Spleen (tissue), 11 donors: ENCODE measurements at regions not wholly inside any gene's neighbourhood (a gene's known extent, or its start where the extent isn't known, plus 50 kb on each side); places are given as distances from the start of the nearest gene placed in this dataset.
A peak's percentile ranks its signal among the peaks of the same experiment; 100 is the strongest.
"Not testable (repeated sequence)": the region's sequence is repeated elsewhere in the genome, so short reads cannot be mapped to it uniquely, and the experiment has no call there.

Source experiments
- DNase-seq: peaks from one replicate; pipeline ENCODE4 v3.0.0-alpha.2; 2020
- H3K27ac ChIP-seq, 8 donors: fragments of 200-600 bp; sonication (generic) in 7 of 8; 1 replicate in 4 of 8; 2 replicates in 4 of 8; pipeline versions ENCODE4 v1.5.0 to v1.8.0; 2016 to 2021; ENCODE audit warnings: inconsistent platforms in 4 of 8, mild to moderate bottlenecking in 4 of 8, moderate library complexity in 1 of 8
- H3K27me3 ChIP-seq, 7 donors: fragments of 200-600 bp; sonication (generic) in 6 of 7; replicated peaks in 1 of 7; 1 replicate in 4 of 7; 2 replicates in 3 of 7; pipeline versions ENCODE4 v1.5.0 to v1.8.0; 2016 to 2021; ENCODE audit warnings: inconsistent platforms in 3 of 7, mild to moderate bottlenecking in 1 of 7
- H3K36me3 ChIP-seq, 6 donors: fragments of 200-600 bp; sonication (generic) in 5 of 6; 1 replicate in 4 of 6; 2 replicates in 2 of 6; pipeline versions ENCODE4 v1.5.0 to v1.8.0; 2016 to 2021; ENCODE audit warnings: inconsistent platforms in 2 of 6
- H3K4me1 ChIP-seq, 6 donors: fragments of 200-600 bp; sonication (generic) in 5 of 6; 1 replicate in 3 of 6; 2 replicates in 3 of 6; pipeline versions ENCODE4 v1.5.0 to v1.8.0; 2016 to 2021; ENCODE audit warnings: inconsistent platforms in 3 of 6
- H3K4me3 ChIP-seq, 8 donors: fragments of 200-600 bp; sonication (generic) in 7 of 8; 1 replicate in 4 of 8; 2 replicates in 4 of 8; pipeline versions ENCODE4 v1.5.0 to v1.8.0; 2016 to 2021; ENCODE audit warnings: inconsistent platforms in 4 of 8, mild to moderate bottlenecking in 4 of 8, moderate library complexity in 2 of 8
- H3K9me3 ChIP-seq, 8 donors: fragments of 200-600 bp; sonication (generic) in 7 of 8; 1 replicate in 4 of 8; 2 replicates in 4 of 8; pipeline versions ENCODE4 v1.5.0 to v1.8.0; 2016 to 2021; ENCODE audit warnings: inconsistent platforms in 4 of 8
- CTCF ChIP-seq, 11 experiments: fragments of 200-600 bp in 7 of 11; fragments of 450-650 bp in 4 of 11; sonication (generic) in 4 of 11; IDR thresholded peaks in 8 of 11; conservative IDR thresholded peaks in 3 of 11; 1 replicate in 7 of 11; 2 replicates in 4 of 11; pipeline versions ENCODE4 v1.4.0 to v1.8.0; 2016 to 2021; ENCODE audit warnings: antibody characterized with exemption in 11 of 11, inconsistent platforms in 4 of 11, mild to moderate bottlenecking in 1 of 11
- POLR2A ChIP-seq, 3 donors: fragments of 450-650 bp; IDR thresholded peaks; one replicate each; pipeline ENCODE4 v1.5.1; 2017; ENCODE audit warnings: antibody characterized with exemption in 3 of 3, mild to moderate bottlenecking in 1 of 3
- POLR2AphosphoS5 ChIP-seq, 3 donors: sonication (generic); formaldehyde crosslinking; IDR thresholded peaks; one replicate each; pipeline ENCODE4 v1.5.1; 2017; ENCODE audit warnings: antibody characterized with exemption in 3 of 3
- WGBS, 5 donors: extraction: QIAGEN DNeasy Blood & Tissue Kit in 3 of 5; methylation state at CpG; one replicate each; pipeline versions ENCODE4 v1.1.5 to v1.1.7; 2013 to 2018; 5-methylcytosine and 5-hydroxymethylcytosine counted together
- intact Hi-C: fragments of 100-400 bp; cut with DNase I; formaldehyde crosslinking; loops from one replicate; pipeline ENCODE4 v1.15.0; 2023; ENCODE audit warnings: low total_unique reads
- donor health status: healthy with polysubstance abuse.
- donor health status: DM: no; HTN: no; CAD: no; lungs with moderate emphysema.
- donor health status: DM: no; HTN: no; CAD: no.
- donor health status: Bipolar disorder and iron deficiency.
- donor health status: healthy.
- donor health status: DM: no; HTN: no; CAD: no.
- donor health status: DM: yes; HTN: yes; CAD: no.

DNA sequence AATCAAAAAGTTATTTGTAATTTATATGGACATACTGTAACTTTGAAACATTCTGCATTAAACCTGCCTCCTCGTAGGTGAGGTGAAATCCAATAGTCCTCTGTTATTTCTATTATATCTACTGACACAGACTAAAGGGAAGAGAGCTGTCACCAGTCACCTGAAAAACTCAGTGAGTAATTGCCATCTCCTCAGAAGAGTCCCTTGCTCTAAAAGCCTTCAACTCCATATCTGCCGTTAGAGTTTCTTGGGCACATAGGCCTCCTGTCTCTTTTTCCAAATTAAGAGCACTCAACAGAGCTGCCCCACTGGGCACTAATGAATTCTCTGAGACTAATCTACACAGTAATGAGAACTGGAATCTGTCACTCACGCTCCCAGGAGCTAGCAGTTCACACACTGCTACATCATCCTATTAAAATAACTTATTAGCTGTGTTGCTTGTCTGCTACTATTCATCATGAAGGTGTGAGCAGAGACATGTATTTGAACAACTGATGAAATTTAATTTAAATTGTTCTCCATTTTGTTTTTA lies 67.3 kb upstream of the VCAN start:
- WGBS, 5 donors, result 68 to 85% (median 83%) methylated on average over 3 of the region's 3 CpGs
- intact Hi-C loops, result no loop called here
- Histone ChIP-seq H3K36me3 (no peaks in the 10 kb centered on the region), H3K9me3 (peaks cover 0 to 4% (median under 1%) of the 10 kb centered on the region in 8 donors), H3K4me3 (no peak overlapping the region), H3K27ac (no peak overlapping the region), H3K27me3 (no peaks in the 10 kb centered on the region), H3K4me1 (peaks cover 0 to 10% (median 0%) of the 10 kb centered on the region in 6 donors)
- TF ChIP-seq CTCF (IDR thresholded peaks at IDR 0.05 in 8 of 11, conservative IDR thresholded peaks at IDR 0.05 in 3 of 11) (no peak), POLR2A (IDR thresholded peaks at IDR 0.05) (no peak), POLR2AphosphoS5 (IDR thresholded peaks at IDR 0.05) (no peak)
- no peak for DNase-seq

DNA sequence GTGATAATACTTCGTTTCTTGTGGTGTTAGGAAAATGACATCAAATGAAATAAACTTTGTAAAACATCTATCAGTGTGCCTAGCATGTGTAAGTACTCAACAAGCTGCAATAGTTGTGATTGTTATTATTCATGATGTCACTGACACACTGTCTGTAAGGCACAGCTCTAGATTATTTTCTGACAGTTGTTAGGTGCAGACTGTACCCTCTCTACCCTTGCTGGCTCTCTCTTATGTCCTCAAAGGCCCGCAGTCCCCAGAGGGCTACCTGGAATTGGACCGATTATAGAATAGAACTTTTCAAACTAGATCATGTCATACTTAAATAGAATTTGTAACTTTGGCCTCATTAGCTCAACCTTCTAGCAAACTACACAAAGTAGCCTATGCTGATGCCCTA lies 65.9 kb upstream of the VCAN start:
- intact Hi-C loops, result no loop called here
- Histone ChIP-seq H3K4me1 (peaks cover 0 to 10% (median 0%) of the 10 kb centered on the region in 6 donors), H3K27ac (no peak overlapping the region), H3K4me3 (no peak overlapping the region), H3K36me3 (no peaks in the 10 kb centered on the region), H3K27me3 (no peaks in the 10 kb centered on the region), H3K9me3 (peaks cover 0 to 18% (median 8%) of the 10 kb centered on the region in 8 donors)
- no peak for DNase-seq
- no peak for TF ChIP-seq POLR2A (IDR thresholded peaks at IDR 0.05)
- 85 to 91% (median 90%) methylated on average over 3 of the region's 3 CpGs for WGBS, 5 donors

GRCh38 chr5:83406906-83407305 lies 64.6 kb upstream of the VCAN start:
- intact Hi-C loops, result no loop called here
- Histone ChIP-seq H3K4me3 (no peak overlapping the region), H3K9me3 (peaks cover 0 to 18% (median 8%) of the 10 kb centered on the region in 8 donors), H3K4me1 (no peaks in the 10 kb centered on the region), H3K27ac (no peak overlapping the region), H3K36me3 (no peaks in the 10 kb centered on the region), H3K27me3 (no peaks in the 10 kb centered on the region)
- no peak for DNase-seq
- TF ChIP-seq CTCF (IDR thresholded peaks at IDR 0.05 in 8 of 11, conservative IDR thresholded peaks at IDR 0.05 in 3 of 11) (no peak), POLR2A (IDR thresholded peaks at IDR 0.05) (no peak), POLR2AphosphoS5 (IDR thresholded peaks at IDR 0.05) (no peak)

DNA sequence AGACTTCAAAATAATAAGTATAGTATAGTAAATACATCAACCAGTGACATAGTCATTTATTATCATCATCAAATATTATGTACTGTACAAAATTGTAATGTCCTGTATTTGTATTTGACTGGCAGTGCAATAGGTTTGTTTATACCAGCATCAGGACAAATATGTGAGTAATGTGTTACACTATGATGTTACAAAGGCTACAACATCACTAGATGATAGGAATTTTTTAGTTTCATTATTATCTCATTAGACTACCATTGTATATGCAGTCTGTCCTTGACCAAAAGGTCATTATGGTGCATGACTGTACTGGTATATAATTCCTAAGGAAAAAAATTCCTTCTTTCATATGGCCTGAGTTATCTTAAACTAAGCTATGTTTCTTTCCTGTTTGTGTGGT lies 63.6 kb upstream of the VCAN start:
- Histone ChIP-seq H3K4me3 (no peak overlapping the region), H3K9me3 (peaks cover 0 to 18% (median 8%) of the 10 kb centered on the region in 8 donors), H3K27ac (no peak overlapping the region), H3K27me3 (no peaks in the 10 kb centered on the region), H3K4me1 (no peaks in the 10 kb centered on the region), H3K36me3 (no peaks in the 10 kb centered on the region)
- intact Hi-C loops, result no loop called here
- no peak for TF ChIP-seq CTCF (IDR thresholded peaks at IDR 0.05 in 8 of 11, conservative IDR thresholded peaks at IDR 0.05 in 3 of 11)
- no peak for TF ChIP-seq POLR2A (IDR thresholded peaks at IDR 0.05)
- no peak for TF ChIP-seq POLR2AphosphoS5 (IDR thresholded peaks at IDR 0.05)
- no peak for DNase-seq

DNA sequence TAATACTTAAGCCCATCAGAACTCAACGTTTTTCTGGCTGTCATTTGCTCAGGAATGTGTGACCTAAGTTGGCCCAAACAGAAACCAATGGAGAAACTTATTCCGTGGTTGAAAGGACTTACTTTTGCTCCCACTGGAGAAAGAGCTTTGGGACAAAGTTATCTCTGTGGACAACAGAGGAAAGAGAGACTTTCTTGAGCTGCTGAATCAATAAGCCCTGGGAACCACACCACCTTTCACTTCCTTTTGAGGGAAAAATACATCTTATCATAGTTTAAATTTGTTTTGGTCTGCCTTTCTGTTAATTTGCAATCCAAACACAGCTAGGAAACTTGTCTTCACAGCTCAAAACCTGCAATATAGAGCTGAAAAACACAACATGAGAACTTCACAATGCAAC lies 62.8 kb upstream of the VCAN start:
- intact Hi-C loops, result no loop called here
- H3K4me3 ChIP-seq, result no peak overlapping the region
- TF ChIP-seq CTCF (IDR thresholded peaks at IDR 0.05 in 8 of 11, conservative IDR thresholded peaks at IDR 0.05 in 3 of 11), result no peak
- TF ChIP-seq POLR2A (IDR thresholded peaks at IDR 0.05), result no peak
- TF ChIP-seq POLR2AphosphoS5 (IDR thresholded peaks at IDR 0.05), result no peak
- no peaks in the 10 kb centered on the region for H3K27me3 ChIP-seq
- no peak overlapping the region for H3K27ac ChIP-seq
- H3K36me3 ChIP-seq, result no peaks in the 10 kb centered on the region
- H3K4me1 ChIP-seq, result no peaks in the 10 kb centered on the region
- no peak for DNase-seq
- peaks cover 0 to 18% (median 8%) of the 10 kb centered on the region in 8 donors for H3K9me3 ChIP-seq
- WGBS, 5 donors, result 32 to 57% (median 44%) methylated on average over 2 of the region's 2 CpGs

GRCh38 chr5:83409776-83410175 lies 61.8 kb upstream of the VCAN start:
- H3K9me3 ChIP-seq, result peaks cover 0 to 18% (median 8%) of the 10 kb centered on the region in 8 donors
- H3K36me3 ChIP-seq, intact Hi-C loops, H3K4me1 ChIP-seq, H3K27me3 ChIP-seq, DNase-seq, H3K4me3 ChIP-seq: not testable (repeated sequence)
- H3K27ac ChIP-seq, result peak overlapping the region in 3 of 8 donors; percentile 14 to 45 (median 39)
- 76 to 84% (median 80%) methylated on average over 2 of the region's 2 CpGs for WGBS, 5 donors

GRCh38 chr5:83410319-83410718 lies 61.2 kb upstream of the VCAN start:
- 39 to 76% (median 49%) methylated on average over 3 of the region's 3 CpGs for WGBS, 5 donors
- not testable (repeated sequence) for DNase-seq

More at GRCh38 chr5:83410319-83410718, 61.2 kb upstream of the VCAN start:
- H3K36me3 ChIP-seq, H3K4me3 ChIP-seq, H3K27me3 ChIP-seq, intact Hi-C loops, H3K4me1 ChIP-seq: not testable (repeated sequence)
- H3K27ac ChIP-seq, result peak overlapping the region in 3 of 8 donors; percentile 14 to 45 (median 39)
- H3K9me3 ChIP-seq, result peaks cover 0 to 18% (median 8%) of the 10 kb centered on the region in 8 donors
